Astrocyte of the cerebellum (primary cell): ENCODE measurements at regions not wholly inside any gene's neighbourhood (a gene's known extent, or its start where the extent isn't known, plus 50 kb on each side); places are given as distances from the start of the nearest gene placed in this dataset.

Experiments
- DNase-seq: peaks from one replicate; pipeline ENCODE4 v3.0.0-alpha.2; 2011; ENCODE audit warnings: low read depth
- H3K4me3 ChIP-seq: 2 replicates; pipeline ENCODE4 v1.5.1; 2011; ENCODE audit warnings: mild to moderate bottlenecking, low read depth, low read length, moderate library complexity
- in situ Hi-C: cut with HindIII; loops from 2 replicates; pipeline ENCODE4 v1.10.0; 2017; ENCODE audit warnings: low sequenced_read_pairs
- TF ChIP-seq, protein P1 (sequence below): IDR thresholded peaks from 2 replicates; pipeline ENCODE4 v1.5.1; 2012; ENCODE audit warnings: low read length, low read depth, moderate library complexity, mild to moderate bottlenecking; ENCODE audit errors: missing control alignments

DNA sequence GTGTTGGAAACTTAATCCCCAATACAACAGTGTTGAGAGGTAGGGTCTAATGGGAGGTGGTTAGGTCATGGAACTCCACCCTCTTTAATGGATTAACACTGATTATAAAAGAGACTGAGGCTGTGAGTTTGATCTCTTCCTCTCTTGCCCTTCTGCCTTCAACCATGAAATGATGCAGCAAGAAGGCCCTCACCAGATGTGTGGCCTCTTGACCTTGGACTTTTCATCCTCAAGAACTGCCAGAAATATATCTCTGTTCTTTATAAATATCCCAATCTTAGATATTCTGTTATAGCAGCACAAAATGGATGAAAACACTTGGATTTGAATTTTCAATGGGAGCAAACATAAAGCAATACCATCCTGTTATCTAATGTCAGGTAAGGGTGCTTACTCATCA lies 67.6 kb downstream of the NMUR2 start:
- no peak overlapping the region for H3K4me3 ChIP-seq
- in situ Hi-C loops: no loop called here
- TF ChIP-seq, protein P1, sequence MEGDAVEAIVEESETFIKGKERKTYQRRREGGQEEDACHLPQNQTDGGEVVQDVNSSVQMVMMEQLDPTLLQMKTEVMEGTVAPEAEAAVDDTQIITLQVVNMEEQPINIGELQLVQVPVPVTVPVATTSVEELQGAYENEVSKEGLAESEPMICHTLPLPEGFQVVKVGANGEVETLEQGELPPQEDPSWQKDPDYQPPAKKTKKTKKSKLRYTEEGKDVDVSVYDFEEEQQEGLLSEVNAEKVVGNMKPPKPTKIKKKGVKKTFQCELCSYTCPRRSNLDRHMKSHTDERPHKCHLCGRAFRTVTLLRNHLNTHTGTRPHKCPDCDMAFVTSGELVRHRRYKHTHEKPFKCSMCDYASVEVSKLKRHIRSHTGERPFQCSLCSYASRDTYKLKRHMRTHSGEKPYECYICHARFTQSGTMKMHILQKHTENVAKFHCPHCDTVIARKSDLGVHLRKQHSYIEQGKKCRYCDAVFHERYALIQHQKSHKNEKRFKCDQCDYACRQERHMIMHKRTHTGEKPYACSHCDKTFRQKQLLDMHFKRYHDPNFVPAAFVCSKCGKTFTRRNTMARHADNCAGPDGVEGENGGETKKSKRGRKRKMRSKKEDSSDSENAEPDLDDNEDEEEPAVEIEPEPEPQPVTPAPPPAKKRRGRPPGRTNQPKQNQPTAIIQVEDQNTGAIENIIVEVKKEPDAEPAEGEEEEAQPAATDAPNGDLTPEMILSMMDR: no peak

DNA sequence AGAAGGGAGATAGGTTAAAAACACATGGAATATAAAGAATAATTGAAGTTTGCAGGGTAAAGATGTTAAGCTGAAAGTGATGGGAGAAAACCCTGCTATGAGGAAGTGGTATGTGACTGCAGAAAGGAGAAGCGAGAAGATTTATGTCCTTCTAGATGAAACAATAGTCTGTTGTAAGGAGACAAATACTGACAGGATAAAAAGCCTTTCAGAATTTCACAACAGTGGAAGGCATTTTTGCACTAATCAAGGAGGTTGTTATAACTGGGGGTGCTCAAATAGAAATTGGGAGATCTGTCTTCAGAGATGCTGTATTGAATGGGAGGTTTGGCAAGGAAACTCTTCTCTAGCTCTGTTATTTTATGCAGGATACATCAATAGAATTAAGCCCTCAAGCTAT lies 69.6 kb downstream of the NMUR2 start:
- TF ChIP-seq, protein P1: no peak
- in situ Hi-C loops: no loop called here
- H3K4me3 ChIP-seq: no peak overlapping the region
- DNase-seq: no peak

More for the DNA sequence above, 67.6 kb downstream of the NMUR2 start:
- no peak for DNase-seq

DNA sequence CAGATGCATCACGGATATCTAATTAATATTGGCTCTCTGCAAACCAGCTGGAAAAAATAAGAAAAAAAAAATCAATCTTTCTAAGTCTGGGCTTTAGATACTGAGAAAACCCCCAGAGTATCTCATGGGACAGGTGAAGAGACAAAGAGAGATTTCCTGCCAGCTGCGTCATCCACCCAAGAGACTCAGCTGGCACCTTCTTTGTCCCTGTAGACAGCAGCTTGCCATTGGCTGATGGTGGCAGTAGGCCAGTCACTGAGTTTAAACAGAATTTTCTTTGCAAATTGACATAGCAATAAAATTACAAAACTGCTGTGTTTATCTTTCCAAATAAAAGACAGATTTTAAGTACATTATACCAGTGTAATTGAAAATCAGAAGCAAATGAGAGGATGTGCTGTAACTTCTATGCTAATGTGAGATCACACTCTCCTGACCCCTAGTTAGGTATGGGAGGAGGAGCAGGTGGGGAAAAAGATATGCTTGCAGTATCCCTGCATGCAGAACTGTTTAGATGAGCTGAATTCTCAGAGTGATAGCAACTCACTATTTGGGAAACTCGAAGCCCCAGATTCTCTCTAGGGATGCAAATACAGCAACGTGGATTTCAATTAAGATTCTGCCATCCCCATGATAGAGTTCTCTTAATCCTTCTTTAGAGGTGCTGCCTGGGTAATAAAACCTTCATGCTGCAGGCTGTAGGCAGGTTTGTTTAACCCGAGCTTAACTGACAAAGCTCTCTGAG lies 72.2 kb downstream of the NMUR2 start:
- no peak for DNase-seq
- in situ Hi-C loops: no loop called here
- TF ChIP-seq, protein P1: no peak
- H3K4me3 ChIP-seq: no peak overlapping the region

DNA sequence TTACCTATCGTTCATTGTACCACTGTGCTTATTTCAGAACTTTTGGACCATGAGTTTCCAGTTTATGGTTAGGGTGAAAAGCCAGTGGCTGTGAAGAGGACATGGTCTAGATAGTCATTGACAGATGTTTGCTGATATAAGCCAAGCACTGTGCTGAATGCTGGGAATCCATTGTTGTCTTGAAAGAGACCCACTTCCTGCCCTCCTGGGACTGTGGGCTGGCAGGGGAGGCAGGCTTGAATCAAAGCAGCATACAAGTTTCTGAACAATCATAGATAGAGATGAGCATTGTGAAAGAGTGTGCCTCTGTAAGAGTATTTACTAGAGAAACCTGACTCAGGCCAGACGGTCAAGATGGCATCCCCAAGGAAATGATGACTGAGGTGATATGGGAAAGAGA lies 73.4 kb downstream of the NMUR2 start:
- no peak for DNase-seq
- TF ChIP-seq, protein P1: no peak
- in situ Hi-C loops: no loop called here
- H3K4me3 ChIP-seq: no peak overlapping the region

DNA sequence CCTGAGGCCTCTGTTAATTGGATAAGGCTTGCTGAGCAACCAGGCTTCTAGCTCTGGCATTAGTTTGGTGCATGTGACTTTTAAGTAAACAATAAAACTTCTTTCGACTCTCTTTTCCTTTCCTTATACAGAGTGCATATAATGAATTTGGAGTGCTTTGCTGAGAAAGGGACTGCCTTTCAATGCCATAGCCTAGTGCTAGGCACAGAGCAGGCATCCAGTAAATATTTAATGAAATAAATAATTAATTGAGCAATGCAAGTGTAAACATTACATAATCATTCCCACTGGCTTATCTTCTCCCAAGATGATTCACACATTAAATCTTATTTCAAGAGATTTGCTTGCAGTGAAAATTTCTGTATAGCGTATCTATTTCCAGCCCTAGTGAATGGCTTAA lies 74.1 kb downstream of the NMUR2 start:
- TF ChIP-seq, protein P1: no peak
- H3K4me3 ChIP-seq: no peak overlapping the region
- in situ Hi-C loops: no loop called here
- no peak for DNase-seq

DNA sequence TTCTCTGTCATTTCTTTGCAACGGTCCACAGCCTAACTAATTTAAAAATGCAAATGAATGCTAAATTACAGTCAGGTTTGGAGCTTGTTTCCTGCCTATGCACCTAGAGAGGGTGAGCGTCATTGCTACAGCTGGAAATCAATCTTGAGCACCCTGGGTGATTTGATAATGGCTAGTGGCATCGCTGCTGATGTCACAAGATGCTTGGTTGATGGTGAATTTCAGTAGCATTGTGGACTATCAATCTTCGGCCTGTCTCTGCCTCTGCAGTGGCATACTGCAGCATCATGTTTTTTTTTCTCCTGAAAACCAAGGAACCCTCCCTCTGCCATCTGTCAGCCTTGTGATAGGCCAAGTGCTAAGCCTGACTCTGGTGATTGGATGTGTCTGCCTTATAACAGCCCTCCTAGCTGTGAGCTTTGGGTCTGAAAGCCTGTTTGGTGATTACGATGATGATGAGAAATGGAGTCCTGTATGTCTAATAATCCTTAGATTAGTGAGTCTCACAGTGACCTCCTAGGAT lies 75.3 kb downstream of the NMUR2 start:
- DNase-seq: no peak
- in situ Hi-C loops: no loop called here
- TF ChIP-seq, protein P1: no peak
- no peak overlapping the region for H3K4me3 ChIP-seq
